ENCODE measurements at regions not wholly inside any gene's neighbourhood (a gene's known extent, or its start where the extent isn't known, plus 50 kb on each side); places are given as distances from the start of the nearest gene placed in this dataset.

DNA sequence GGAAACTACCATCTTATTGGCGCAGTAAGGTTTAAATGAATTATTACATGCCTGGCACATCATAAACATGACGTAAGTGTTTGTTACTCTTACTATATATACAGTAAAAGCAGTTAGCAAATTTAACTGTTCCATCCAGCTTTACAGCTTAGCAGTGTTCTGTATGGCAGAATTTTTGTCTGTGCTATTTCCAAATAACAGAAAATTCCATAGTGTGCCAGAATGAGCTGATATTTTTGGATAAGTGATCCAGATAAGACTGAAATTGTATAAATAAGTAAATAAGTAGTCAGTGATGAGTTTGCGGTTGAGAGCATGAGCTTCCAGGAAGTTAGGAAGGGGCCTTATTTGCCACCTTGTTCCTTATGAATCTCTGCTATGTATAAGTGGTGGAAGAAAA lies 236.5 kb upstream of the SLC10A2 start:
- H3K4me3 ChIP-seq (ENCODE audit: control insufficient read depth, low read depth, low read length): no peak overlapping the region
- TF ChIP-seq, protein P1, sequence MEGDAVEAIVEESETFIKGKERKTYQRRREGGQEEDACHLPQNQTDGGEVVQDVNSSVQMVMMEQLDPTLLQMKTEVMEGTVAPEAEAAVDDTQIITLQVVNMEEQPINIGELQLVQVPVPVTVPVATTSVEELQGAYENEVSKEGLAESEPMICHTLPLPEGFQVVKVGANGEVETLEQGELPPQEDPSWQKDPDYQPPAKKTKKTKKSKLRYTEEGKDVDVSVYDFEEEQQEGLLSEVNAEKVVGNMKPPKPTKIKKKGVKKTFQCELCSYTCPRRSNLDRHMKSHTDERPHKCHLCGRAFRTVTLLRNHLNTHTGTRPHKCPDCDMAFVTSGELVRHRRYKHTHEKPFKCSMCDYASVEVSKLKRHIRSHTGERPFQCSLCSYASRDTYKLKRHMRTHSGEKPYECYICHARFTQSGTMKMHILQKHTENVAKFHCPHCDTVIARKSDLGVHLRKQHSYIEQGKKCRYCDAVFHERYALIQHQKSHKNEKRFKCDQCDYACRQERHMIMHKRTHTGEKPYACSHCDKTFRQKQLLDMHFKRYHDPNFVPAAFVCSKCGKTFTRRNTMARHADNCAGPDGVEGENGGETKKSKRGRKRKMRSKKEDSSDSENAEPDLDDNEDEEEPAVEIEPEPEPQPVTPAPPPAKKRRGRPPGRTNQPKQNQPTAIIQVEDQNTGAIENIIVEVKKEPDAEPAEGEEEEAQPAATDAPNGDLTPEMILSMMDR (IDR thresholded peaks at IDR 0.05; ENCODE audit: control insufficient read depth, insufficient read depth, low read depth, low read length, missing control alignments): no peak
- DNase-seq (ENCODE audit: low read depth): no peak

DNA sequence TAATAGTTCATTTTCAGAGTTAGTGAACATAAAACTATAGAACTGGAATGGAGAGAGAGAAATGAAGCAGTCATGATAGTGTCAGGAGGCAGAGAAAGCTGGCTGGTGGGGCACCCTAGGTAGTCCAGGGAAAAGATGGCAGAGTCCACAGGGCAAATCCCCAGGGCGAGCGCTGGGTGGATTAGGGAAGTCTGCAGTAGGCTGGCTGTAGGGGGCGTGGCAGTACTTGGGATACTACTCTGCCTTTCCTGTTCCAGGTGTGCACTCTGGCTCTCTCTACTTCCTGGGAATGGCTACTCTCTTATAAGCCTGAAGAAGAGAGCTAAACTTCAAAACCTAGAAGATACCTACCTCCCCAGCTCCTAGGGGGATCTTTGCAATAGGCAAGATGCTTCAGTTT lies 232.9 kb upstream of the SLC10A2 start:
- no peak for DNase-seq (ENCODE audit: low read depth)
- no peak overlapping the region for H3K4me3 ChIP-seq (ENCODE audit: control insufficient read depth, low read depth, low read length)
- TF ChIP-seq, protein P1 (IDR thresholded peaks at IDR 0.05; ENCODE audit: control insufficient read depth, insufficient read depth, low read depth, low read length, missing control alignments): no peak

DNA sequence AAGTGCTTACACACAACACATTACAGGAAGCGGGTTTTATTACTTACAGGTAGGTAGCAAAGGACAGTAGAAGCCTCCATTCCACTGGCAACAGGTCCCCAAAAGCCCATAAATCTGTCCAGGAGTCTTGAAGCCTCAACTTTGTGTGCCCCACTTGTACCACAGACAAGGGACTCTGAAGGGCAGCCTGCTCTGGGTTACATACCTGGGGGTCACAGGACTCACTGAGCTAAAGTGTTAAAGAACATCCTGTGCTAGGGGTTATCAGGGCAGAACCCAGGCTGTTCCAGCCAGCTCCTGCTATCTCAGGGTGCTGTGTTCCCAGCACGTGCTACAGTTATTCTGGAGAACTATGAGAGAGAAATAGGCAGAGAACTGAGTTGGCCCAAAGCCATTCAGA lies 230.9 kb upstream of the SLC10A2 start:
- TF ChIP-seq, protein P1 (IDR thresholded peaks at IDR 0.05; ENCODE audit: control insufficient read depth, insufficient read depth, low read depth, low read length, missing control alignments): no peak
- no peak overlapping the region for H3K4me3 ChIP-seq (ENCODE audit: control insufficient read depth, low read depth, low read length)
- no peak for DNase-seq (ENCODE audit: low read depth)

DNA sequence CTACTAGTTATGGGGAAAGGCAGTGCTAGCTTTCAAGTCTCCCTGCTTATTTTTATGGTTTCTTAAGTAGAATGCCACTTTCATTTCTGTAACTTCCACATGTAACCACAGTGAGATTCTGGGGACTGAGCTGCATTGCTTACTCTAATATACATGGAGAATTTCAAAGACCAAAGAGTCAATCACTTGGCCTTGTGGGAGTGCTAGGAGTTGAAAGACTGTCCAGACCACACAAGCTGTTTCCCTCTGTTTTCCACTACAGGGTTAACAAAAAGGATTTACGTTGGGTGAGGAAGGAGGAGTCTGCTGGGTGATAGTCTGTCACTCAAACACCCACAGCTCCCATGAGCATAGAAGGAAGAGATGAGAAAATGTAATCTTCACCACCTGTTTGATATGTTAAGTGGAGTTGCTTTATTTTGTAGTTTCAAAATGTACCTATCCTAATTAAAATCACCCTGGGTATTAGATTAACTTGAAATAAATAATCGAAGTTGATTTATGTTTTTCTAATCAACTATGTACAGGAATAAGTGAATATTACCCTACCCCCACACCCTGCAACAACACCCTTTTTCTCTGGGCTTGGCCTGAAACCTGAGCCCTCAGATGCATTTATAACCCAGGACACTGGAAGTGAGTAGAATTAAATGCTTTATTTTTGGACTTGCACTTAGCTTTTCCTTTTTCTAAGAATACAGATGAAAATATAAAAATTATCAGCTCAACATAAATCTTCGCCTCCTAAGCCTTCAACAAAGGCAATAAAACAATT lies 225.8 kb upstream of the SLC10A2 start:
- H3K4me3 ChIP-seq (ENCODE audit: control insufficient read depth, low read depth, low read length): no peak overlapping the region
- DNase-seq (ENCODE audit: low read depth): no peak
- TF ChIP-seq, protein P1 (IDR thresholded peaks at IDR 0.05; ENCODE audit: control insufficient read depth, insufficient read depth, low read depth, low read length, missing control alignments): no peak

DNA sequence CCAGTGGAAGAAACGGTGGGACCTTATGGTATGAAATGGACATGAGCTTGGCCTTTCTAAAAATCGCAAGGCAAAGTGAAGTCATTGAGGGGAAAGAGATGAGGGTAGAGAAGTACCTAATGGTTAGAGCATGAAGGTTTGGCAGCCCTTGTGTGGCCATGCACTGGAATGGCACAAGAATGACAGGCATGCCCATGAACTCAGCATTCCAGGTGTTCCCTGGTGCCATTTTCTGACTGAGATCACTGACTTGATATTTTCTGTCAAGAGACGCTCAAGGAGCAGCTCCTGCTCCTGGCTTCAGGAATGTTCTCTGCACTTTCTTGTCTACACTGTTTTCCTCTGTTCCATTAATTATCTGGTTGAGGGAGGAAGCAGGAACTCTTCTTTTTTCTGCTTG lies 225.0 kb upstream of the SLC10A2 start:
- TF ChIP-seq, protein P1 (IDR thresholded peaks at IDR 0.05; ENCODE audit: control insufficient read depth, insufficient read depth, low read depth, low read length, missing control alignments): no peak
- no peak overlapping the region for H3K4me3 ChIP-seq (ENCODE audit: control insufficient read depth, low read depth, low read length)
- DNase-seq (ENCODE audit: low read depth): no peak

DNA sequence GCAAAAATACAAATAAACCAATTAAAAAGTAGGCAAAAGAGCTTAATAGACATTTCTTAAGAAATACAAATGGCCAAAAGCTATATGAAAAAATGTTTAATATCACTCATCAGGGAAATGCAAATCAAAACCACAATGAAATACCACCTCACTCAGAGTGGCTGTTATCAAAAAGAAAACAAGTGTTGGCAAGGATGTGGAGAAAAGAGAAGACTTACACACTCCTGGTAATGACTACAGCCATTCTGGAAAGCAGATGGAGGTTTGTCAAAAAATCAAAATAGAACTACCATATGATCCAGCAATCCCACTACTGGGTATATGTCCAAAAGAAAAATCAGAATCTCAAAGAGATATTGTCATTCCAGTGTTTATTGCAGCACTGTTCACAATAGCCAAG lies 223.5 kb upstream of the SLC10A2 start:
- no peak overlapping the region for H3K4me3 ChIP-seq (ENCODE audit: control insufficient read depth, low read depth, low read length)

More for the DNA sequence above, 223.5 kb upstream of the SLC10A2 start:
- DNase-seq (ENCODE audit: low read depth): no peak
- TF ChIP-seq, protein P1 (IDR thresholded peaks at IDR 0.05; ENCODE audit: control insufficient read depth, insufficient read depth, low read depth, low read length, missing control alignments): no peak

Measured in AG09309 (cell line).